ENCODE measurements at regions not wholly inside any gene's neighbourhood (a gene's known extent, or its start where the extent isn't known, plus 50 kb on each side); places are given as distances from the start of the nearest gene placed in this dataset.

DNA sequence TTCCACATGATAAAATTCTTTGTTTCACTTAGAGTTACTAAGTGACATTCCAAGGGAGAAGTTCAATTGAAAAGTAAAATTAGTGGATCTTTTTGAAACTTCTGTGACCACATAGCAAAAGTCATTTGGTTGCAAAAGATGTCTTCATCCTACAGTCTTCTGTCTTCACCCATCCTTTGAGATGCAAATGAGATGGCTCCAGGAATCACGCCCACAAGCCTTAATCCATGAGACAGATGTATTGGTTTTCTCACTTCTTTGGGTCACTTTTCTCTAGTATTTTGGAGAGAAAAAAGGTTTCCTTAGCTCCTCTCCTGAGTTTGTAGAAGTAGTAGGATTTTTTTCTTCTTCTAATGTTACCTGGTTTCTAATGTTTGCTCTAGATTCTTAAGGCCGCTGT is 259.5 kb upstream of the SLC10A2 start:
- H4K91ac ChIP-seq (ENCODE audit: insufficient read depth, low read depth, low read length): no peak overlapping the region
- H2AK9ac ChIP-seq (replicated peaks; ENCODE audit: low read depth, low read length, poor library complexity): no peak overlapping the region
- no peaks in the 10 kb centered on the region for H4K20me1 ChIP-seq (ENCODE audit: insufficient read depth, low read length)
- H2BK20ac ChIP-seq (ENCODE audit: low read depth, low read length): no peak overlapping the region
- no TSS peak for BruUV-seq (replicated peaks)
- H2BK120ac ChIP-seq (ENCODE audit: low read depth, low read length): no peak overlapping the region
- H3K9ac ChIP-seq (ENCODE audit: low read depth, low read length): no peak overlapping the region
- H3K27me3 ChIP-seq (ENCODE audit: control insufficient read depth, insufficient read depth, low read length): no peaks in the 10 kb centered on the region
- H3K4me2 ChIP-seq (ENCODE audit: low read depth, low read length): no peak overlapping the region
- no peak overlapping the region for H3K27ac ChIP-seq (ENCODE audit: insufficient read depth, low read length)
- H2BK5ac ChIP-seq (ENCODE audit: low read depth, low read length, poor library complexity, severe bottlenecking): no peak overlapping the region
- no peak overlapping the region for H4K5ac ChIP-seq (ENCODE audit: low read depth, low read length)
- ChIA-PET POLR2A (ENCODE audit: unreplicated experiment) (no interaction called here), CTCF (no interaction called here)
- TF ChIP-seq RFX5 (IDR thresholded peaks at IDR 0.05; ENCODE audit: low read depth, low read length) (no peak), FOS (IDR thresholded peaks at IDR 0.05; ENCODE audit: low read depth, low read length) (no peak), MXI1 (IDR thresholded peaks at IDR 0.05; ENCODE audit: borderline replicate concordance, low read depth, low read length) (no peak), POLR2A (IDR thresholded peaks at IDR 0.05; ENCODE audit: low read depth, low read length) (no peak), RAD21 (IDR thresholded peaks at IDR 0.05; ENCODE audit: low read length) (no peak), MAFK (IDR thresholded peaks at IDR 0.05; ENCODE audit: low read depth, low read length) (no peak)
- TF ChIP-seq, protein P1, sequence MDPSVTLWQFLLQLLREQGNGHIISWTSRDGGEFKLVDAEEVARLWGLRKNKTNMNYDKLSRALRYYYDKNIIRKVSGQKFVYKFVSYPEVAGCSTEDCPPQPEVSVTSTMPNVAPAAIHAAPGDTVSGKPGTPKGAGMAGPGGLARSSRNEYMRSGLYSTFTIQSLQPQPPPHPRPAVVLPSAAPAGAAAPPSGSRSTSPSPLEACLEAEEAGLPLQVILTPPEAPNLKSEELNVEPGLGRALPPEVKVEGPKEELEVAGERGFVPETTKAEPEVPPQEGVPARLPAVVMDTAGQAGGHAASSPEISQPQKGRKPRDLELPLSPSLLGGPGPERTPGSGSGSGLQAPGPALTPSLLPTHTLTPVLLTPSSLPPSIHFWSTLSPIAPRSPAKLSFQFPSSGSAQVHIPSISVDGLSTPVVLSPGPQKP (IDR thresholded peaks at IDR 0.05; ENCODE audit: borderline replicate concordance, low read depth, low read length): no peak
- H3K4me3 ChIP-seq (ENCODE audit: insufficient read depth, low read depth, low read length): no peak overlapping the region
- H3K9me1 ChIP-seq (ENCODE audit: insufficient read depth, low read length): no peaks in the 10 kb centered on the region
- no peak overlapping the region for H3K4ac ChIP-seq (ENCODE audit: low read depth, low read length)
- intact Hi-C loops (cut with micrococcal nuclease) (no loop called here), dilution Hi-C loops (cut with HindIII; ENCODE audit: low sequenced_read_pairs, unreplicated experiment) (no loop called here), in situ Hi-C loops (cut with MboI; ENCODE audit: low sequenced_read_pairs) (no loop called here)
- no peaks in the 10 kb centered on the region for H3K79me1 ChIP-seq (ENCODE audit: low read depth in 1 of 2, low read length in 2 of 2)
- H3K4me1 ChIP-seq (ENCODE audit: control insufficient read depth, insufficient read depth, low read length): no peaks in the 10 kb centered on the region
- no peak overlapping the region for H3K56ac ChIP-seq (ENCODE audit: extremely low read depth, insufficient read depth, low read length)
- no peak overlapping the region for H3K14ac ChIP-seq (replicated peaks; ENCODE audit: low read depth, low read length)
- H3K18ac ChIP-seq (ENCODE audit: low read depth, low read length): no peak overlapping the region
- H3K36me3 ChIP-seq (ENCODE audit: control insufficient read depth, insufficient read depth, low read length): no peaks in the 10 kb centered on the region
- no peak overlapping the region for H4K8ac ChIP-seq (ENCODE audit: low read depth in 2 of 2, low read length in 2 of 2)
- H2BK15ac ChIP-seq (ENCODE audit: low read depth, low read length): no peak overlapping the region
- no CpG with 5 or more reads among the region's 2 CpGs for WGBS, 2 experiments (ENCODE audit: extremely low coverage in 2 of 2, insufficient read length in 1 of 2)
- no peak overlapping the region for H2AK5ac ChIP-seq (ENCODE audit: low read depth, low read length)
- DNase-seq (no peak), ATAC-seq (ENCODE audit: low read depth) (no peak)
- H2AFZ ChIP-seq (replicated peaks; ENCODE audit: low read length, poor library complexity): no peak overlapping the region
- no peak overlapping the region for H3K23ac ChIP-seq (ENCODE audit: low read depth, low read length)
- peaks cover 5% of the 10 kb centered on the region; the same call in 1 of the 2 replicates for H3K9me3 ChIP-seq (ENCODE audit: control insufficient read depth, insufficient read depth, low read length)

Measured in IMR-90 (cell line).